Hepatic stellate cell (primary cell): ENCODE measurements at regions not wholly inside any gene's neighbourhood (a gene's known extent, or its start where the extent isn't known, plus 50 kb on each side); places are given as distances from the start of the nearest gene placed in this dataset.

ENCODE experiments used
- DNase-seq: peaks from one replicate; pipeline ENCODE4 v3.0.0; 2011; ENCODE audit warnings: low spot score

DNA sequence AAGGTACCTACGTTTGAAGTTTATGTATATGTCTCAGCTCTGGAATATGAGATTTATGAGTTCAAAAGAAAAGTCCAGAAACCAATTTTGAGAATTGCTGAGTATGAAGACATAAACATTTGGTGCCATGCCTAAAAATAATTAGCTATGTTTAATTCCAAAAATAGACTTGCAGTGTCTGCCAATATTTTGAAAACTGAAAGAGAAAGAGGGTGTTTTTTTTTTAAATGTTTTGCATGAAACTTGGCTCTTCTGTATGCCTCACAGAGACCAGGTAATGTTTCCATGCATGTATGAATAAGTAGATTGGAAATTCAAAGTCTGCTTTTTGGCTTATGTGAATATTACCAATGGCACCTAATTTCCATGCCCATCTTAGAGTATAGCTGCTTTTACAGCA, 634.4 kb upstream of the C9orf72 start:
- DNase-seq, result no peak

GRCh38 chr9:28209130-28209529, 635.8 kb upstream of the C9orf72 start:
- no peak for DNase-seq

GRCh38 chr9:28212979-28213378, 639.7 kb upstream of the C9orf72 start:
- DNase-seq, result no peak

DNA sequence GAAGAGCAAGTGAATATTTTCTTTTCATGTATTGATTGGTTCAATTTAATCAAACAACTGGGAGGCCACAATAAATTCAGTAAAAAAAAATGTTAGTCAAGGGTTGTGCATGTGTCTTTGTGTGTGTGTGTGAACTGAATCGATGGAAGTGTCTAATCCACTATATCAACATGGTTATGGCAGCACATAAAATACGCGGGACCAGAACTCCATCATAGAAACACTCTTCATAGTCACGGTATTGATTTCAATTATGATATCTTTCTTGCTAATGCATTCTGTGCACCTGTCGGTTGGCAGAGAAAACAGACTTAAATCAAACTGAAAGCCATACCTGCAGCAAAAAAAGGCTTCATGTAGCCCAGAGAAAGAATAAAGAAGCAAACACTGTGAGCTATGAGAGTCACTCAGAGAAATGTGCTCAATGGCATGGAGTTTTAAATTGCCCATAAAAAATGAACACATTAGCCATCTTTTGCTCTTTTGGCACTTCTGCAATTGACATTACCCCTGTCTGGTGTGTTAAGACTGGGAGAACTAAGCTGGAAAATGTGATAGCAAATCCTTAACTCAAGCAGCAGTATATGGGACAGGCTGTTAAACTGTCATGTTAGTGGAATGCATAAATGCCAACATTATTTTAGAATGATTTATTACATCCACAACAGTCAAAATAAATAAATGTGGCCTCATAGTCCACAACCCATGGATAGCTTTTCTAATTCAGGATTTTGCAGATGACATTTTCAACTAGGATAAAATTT, 642.4 kb upstream of the C9orf72 start:
- DNase-seq, result no peak

DNA sequence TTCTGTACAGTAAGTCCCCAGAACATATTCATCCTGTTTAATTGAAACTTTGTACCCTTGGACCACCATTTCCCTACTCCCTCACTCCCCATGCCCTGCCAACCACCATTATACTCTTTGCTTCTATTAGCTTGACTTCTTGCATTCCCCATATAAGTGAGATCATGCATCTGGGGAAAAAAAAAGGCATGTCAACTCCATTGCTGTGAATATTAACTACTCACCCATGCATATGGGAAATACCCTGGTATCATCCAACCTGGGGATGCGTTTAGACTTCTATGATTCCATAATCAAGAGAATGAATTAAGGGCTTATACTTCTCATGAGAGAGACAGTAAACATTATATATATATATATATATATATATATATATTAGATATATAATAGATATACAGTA, 659.4 kb upstream of the C9orf72 start:
- no peak for DNase-seq

- no peak for DNase-seq
Measured at GRCh38 chr9:28234133-28234893, 661.0 kb upstream of the C9orf72 start.

- DNase-seq, result no peak
Measured at GRCh38 chr9:28234894-28235277, 661.6 kb upstream of the C9orf72 start.

- no peak for DNase-seq
Measured at GRCh38 chr9:28249424-28249823, 676.1 kb upstream of the C9orf72 start.

DNA sequence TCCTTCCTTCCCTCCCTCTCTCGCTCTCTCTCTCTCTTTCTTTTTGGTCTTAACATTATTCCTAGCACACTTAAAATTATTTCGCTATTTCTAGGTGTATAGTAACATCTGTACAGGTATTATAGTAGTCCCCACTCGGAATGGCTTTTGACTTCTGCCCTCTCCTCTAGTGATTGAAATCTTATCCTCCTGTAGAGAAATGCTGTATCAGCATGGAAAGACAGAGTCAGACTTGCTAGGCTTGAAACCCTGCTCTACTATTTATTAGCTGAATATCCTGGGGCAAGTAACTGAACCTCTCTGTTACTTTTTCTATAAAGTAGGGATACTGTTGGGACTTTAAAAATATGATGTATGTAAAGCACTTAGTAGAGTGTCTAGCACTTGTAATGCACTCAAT, 681.9 kb upstream of the C9orf72 start:
- DNase-seq, result no peak

DNA sequence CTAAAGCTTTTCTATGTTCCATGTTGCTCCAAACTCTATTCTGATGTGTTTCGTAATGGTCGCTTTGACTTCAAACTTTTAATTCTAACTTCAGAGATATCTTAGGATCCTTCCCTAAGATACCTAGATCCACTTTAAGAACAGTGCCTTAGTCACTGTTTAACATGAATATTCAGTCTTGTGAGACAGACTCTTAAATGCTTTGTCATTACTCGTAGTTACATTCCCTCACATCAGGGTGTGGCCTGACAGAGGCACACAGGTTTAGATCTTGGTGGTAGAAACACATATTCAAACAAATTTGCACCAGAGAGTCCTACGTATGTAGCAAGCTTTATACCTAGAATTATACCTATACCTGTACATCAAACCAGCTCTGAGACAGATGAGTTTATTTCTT, 687.0 kb upstream of the C9orf72 start:
- DNase-seq, result no peak

DNA sequence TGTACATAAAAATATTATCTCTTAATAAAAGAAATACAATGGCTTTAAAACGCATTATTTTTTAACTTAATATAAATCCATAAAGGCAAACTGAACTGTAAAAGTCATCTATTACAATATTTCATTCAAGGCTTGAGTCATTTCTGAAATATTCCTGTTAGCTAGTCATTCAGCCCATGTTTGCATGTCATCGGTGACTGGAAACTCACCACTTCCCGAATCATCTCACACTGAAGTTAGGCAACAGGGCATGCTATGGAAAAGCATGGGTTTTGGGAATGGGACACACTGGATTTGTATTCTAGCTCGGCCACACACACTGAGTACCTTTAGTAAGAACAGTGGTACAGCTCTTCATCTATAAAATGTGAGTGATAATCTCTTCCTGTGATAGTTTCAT, 691.1 kb upstream of the C9orf72 start:
- DNase-seq, result no peak

GRCh38 chr9:28267351-28267750, 694.1 kb upstream of the C9orf72 start:
- no peak for DNase-seq

DNA sequence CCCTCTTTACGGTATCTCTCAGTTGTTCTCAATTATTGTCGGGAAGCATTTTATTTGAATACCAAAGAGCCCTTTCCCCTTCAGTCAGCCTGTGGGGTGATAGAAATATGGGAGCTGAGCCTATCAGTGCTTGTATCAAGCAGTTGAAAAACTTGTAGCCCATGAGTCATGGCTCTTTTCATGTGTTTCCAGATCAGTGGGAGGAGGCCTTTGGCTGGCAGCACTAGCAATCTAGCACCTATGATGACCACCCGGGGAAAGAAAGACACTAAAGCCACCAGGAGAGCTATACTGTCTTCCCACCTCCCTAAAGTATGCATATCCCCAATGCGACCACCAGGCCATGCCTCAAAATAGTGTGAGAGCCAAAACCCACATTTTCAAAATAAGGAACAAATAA, 696.9 kb upstream of the C9orf72 start:
- DNase-seq, result no peak

DNA sequence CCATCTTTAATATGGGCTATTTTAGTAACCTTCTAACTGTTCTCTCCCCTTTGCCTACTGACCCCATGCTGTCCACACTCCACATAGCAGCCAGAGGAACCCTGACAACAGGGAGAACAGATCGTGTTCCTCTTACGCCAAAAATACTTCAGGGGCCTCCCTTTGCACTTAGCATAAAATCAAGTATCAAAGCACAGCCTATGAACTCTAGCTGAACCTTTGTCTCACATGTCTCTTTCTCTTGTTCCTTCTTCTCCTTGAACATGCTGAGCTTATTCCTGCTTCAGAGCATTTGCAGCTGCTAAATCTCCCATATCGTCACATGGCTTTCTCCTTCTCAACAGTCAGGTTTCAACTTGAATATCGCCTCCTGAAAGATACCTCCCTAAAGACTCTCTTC, 698.8 kb upstream of the C9orf72 start:
- no peak for DNase-seq

- DNase-seq, result no peak
Measured at GRCh38 chr9:28287455-28287854, 714.2 kb upstream of the C9orf72 start.

DNA sequence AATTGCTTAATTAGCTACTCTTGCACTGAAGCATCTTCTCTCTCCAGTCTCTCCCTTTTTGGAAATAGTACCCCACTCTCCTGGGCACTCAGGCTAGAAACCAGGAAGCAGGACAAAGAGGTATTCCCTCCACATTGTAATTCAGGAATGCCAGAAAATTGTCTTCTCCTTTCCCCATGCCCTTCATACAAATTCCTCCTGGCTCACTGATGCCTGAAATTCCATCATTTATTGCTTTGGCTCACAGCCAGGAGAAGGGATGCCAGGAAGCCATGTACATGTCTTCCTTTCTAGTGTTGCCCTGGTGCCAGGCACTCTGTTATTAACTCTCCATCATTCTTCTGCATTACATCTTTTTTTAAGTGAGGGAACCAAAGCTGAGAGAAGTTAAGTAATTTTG, 716.5 kb upstream of the C9orf72 start:
- DNase-seq, result no peak

GRCh38 chr9:28293369-28294090, 720.2 kb upstream of the C9orf72 start:
- no peak for DNase-seq

- no peak for DNase-seq
Measured at GRCh38 chr9:28301281-28301680, 728.0 kb upstream of the C9orf72 start.

DNA sequence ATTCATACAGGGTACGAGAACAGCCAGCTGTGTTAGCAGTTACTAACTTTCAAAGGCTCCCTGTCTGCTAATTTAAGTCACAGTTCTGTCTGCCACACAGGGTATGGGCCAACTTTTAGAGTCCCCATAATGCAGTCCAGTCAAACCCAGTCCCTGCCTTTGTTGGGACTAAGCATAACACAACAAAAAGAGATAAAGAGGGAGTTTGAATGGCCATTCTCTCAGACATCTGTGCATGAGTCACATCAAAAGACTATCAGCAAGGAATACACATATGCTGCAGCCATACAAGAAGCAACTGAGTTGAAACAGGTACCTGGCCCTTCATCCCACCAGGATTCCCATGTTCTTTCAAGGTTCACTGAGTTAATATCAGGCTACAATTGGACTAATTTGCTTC, 744.5 kb upstream of the C9orf72 start:
- no peak for DNase-seq

GRCh38 chr9:28318515-28318914, 745.2 kb upstream of the C9orf72 start:
- no peak for DNase-seq

- no peak for DNase-seq
Measured at GRCh38 chr9:28319981-28320380, 746.7 kb upstream of the C9orf72 start.

DNA sequence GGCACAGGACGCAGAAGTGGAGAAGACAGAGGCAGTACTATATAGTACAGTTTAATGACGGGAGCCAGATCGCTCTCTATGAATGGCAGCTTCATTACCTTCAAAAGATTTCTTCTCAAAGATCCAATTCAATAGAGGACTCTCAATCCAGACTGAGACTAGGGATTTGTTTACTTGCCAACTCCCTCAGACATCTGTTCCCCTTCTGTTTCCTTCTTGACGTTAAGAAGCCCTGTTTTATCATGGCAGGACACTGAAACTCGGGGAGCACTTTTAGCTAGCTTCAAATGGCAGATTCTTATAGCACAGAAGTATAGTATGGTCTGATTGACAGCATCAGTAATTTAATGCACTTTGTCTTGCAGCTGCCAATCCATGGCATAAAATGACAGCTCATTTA, 747.3 kb upstream of the C9orf72 start:
- DNase-seq, result no peak

- no peak for DNase-seq
Measured at GRCh38 chr9:28329323-28329722, 756.0 kb upstream of the C9orf72 start.
